ENCODE measurements at regions not wholly inside any gene's neighbourhood (a gene's known extent, or its start where the extent isn't known, plus 50 kb on each side); places are given as distances from the start of the nearest gene placed in this dataset.
A peak's percentile ranks its signal among the peaks of the same experiment; 100 is the strongest.
"Not testable (repeated sequence)": the region's sequence is repeated elsewhere in the genome, so short reads cannot be mapped to it uniquely, and the experiment has no call there.

DNA sequence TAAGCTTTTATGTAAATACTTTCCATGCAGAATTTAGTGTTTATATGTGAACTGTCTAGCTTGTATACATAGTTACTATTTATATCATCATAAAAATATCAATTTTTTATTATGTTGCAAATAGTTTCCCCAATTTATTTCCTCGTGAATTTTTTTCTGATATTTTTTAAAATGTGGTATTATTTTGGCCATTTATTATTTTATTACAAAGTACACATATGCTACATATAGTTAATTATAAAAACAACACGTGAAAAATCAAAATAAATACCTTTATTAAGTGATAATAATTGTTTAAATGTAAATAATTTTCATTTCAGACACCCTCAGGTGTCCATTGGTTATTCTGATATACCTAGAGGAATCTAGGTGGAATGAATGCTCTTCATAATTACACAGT, 1394.9 kb upstream of the PRR20A start:
- no peak for DNase-seq

DNA sequence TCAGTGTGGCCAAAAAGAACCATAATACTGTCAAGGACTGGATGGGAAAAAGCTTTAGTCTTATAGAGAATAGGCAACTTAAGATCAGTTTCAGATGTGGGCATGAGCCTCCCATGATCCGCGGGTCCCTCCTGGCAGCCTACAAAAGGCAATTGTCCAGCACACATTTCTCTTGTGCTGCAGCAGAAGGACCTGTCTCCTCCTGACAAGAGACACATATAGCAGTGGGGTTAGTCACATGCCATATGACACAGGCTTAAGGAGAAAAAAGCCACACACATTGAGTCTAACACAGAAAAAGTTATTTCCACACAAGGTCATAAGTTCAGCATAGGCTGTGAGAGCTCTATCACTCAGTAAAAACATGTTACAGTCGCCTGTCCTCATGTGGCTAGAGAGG, 1378.7 kb upstream of the PRR20A start:
- DNase-seq, result no peak

DNA sequence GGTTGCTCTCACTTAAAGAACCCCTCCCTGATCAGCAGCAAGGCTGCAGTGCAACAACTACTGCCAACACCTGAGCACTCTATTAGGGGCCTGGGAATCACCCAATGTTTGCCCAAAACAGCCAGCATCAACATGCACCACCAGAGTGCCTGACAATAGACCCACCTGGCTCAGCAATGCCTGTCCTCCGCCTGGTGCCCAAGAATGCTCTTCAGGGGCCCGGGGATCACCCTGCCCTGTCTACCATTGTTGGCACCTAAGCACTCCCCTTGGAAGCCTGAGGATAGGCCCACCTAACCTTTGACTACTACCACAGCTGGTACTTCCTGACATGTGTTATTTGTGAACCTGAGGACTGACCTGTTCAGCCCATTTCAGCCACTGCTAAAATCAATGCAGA, 1363.1 kb upstream of the PRR20A start:
- DNase-seq, result no peak

DNA sequence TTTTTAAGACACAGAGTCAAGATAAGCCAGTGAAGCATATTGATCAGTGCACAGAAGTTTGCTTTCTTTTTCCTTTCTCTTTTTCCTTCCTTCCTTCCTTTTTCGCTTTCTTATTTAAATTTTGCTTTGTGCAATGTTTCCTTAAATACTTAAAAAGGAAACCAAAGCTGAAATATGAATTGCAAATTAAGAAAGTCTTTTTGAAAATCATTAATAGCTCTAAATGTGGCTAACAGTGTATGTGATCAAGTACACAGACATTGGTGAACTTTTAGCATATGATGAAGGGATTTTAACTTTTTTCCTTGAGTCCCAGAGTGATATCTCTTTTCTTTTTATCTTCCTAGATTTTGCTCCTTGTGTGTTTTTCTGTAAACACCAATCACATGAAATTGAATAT, 1356.9 kb upstream of the PRR20A start:
- DNase-seq, result no peak

DNA sequence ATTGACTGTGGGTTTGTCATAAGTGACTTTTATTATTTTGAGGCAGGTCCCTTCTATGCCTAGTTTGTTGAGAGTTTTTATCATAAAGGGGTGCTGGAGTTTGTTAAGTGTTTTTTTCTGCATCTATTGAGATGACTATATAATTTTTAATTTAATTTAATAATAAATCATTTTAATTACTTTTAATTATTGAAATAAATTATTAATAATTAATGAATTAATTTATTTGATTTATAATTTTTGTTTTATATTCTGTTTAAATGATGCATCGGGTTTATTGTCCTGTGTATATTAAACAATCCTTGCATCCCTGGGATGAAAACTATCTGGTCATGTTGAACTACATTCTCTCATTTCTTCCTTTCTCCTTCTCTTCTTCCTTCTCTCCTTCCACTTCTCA, 1352.2 kb upstream of the PRR20A start:
- no peak for DNase-seq

DNA sequence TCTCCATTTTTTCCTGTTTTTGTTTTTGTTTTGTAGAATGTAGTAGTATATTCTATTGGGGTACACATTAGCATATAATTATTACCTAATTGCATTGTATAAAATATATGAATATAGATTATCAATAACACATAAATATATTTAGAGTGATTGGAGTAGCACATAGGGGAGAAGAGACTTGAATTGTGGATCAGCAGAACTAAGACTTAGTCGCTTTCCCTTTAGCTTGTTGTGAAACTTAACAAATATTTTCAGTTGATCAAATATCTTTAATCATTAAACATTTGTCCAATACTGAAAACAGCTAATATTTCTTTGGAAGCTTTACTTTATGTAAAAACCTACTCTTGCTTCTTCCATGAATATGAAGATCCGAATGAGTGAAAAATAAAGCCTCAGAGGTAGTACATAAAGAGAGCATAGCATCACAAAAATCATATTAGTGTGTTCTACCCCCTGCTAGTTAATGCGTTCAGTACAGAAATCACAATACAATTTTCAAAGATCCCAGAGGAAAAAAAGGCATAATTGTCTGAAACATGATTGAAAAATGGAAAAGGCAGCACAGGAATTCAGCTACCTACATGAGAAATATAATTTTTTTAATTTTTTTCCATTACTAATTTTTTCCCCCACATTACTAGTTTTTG, 1348.0 kb upstream of the PRR20A start:
- no peak for DNase-seq

DNA sequence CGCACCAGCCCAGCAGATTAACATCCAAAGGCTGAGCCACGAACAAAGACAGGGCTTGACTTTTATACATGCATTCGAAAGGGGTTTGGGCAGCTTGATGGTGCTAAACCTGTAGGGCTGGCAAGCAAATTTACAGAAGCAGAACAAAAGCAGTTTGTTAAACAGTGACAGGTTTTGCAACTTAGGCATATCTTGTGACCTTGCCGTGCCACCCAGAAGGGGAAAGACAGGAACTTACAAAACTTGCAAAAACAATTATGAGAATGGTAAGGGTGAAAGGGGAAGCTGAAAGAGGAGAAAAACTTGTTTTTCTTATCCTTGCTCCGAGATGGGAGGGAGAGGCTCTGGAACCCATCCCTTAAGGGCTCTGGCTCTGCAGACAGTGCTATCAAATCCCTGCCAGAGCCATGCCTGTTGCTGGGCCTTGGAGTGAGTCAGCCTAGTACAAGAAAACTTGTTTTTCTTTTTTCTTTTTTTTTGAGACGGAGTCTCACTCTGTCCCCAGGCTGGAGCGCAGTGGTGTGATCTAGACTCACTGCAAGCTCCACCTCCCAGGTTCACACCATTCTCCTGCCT, 1325.2 kb upstream of the PRR20A start:
- no peak for DNase-seq

DNA sequence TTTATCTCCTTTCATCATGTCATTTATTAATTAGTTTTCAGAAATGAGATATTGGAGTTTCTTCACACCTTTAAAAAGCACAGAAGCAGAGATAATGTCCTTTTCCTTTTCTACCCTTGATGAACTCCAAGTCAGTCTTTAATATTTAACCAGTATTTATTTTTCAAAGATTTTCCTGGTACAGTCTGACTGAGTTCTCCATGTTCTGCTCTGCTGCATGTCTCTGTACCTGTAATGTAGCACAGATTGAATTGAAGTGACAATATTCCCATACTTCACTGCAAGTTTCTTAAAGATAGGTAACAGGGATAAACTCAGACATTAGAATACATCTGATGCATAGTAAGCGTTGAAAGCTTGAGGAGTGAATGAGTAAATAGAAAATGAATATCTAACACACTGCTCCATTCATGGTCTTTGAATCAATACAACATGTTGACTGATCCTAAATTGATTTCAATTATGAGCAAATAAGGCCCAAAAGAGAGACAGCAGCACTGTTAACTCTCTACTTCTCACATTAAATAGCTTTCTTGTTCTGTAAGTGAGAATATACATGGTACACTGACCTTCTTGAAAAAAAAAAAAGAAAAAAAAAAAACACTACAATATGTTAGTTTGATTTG, 1323.6 kb upstream of the PRR20A start:
- DNase-seq, result no peak

DNA sequence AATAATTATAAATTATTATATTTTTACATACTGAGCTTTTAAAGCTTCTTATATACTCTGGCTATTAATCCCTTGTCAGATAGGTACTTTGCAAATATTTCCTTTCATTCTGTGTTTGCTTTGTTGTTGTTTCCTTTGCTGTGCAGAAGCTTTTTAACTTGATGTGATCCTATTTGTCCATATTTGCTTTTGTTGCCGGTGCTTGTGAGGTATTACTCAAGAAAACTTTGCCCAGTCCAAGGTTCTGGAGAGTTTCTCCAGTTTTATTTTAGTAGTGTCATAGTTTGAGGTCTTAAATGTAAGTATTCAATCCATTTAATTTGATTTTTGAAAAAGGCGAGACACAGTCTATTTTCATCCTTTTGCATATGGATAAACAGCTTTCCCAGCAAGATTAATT, 1319.9 kb upstream of the PRR20A start:
- DNase-seq, result no peak

DNA sequence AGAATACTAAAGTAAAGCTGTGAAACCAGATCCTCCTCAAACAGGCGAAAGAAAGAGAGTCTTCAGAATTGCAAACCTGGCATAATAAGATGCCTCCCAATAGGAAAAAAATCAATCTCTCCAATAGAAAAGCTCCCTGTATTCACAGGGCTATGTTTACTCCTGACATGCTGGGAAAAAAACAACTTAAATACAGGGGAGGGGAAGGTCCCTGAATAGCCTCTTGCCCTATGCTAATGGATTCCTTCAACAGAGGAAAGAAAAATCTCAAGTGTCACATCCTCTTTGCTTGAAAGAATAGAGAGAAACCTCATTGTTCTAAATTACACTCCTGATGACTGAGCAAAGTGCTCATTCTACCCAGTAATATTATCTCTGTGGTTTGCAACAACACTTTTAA, 1271.1 kb upstream of the PRR20A start:
- DNase-seq, result no peak

DNA sequence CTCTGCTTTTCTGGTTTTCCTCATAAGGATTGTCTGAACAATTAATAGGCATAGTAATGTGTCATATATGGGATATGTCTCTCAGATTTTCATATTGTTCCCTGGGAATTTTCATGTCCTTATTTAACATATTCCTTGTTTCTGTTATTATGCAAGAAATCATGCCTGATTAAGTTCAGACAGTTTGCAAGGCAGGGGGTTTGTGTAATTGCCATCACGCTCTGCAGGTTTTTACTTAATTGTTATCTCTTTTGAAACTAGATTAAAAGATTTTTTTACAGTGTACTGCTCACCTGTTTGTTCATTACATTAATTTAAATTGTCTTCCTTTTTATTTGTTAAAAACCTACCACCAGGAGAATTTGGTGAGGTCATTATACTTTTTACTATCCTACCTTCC, 1253.2 kb upstream of the PRR20A start:
- no peak for DNase-seq

DNA sequence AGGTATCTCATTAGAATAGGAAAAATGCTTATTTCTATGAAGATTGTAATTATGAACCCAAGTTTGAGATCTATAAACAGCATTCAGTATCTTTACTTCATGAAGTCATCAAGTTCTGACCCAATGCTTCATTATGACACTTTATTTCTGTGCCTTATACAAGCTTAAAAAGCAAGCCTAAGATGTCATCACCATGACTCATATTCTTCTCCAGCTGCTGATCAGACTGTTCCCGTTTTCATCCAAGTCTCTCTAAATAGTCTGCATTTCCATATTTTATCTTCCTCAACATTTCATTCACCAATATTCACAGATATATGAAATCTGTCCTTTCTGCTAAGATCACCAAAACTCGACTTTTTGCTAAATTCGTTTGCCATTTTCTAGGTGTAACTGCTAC, 1247.2 kb upstream of the PRR20A start:
- DNase-seq, result no peak

DNA sequence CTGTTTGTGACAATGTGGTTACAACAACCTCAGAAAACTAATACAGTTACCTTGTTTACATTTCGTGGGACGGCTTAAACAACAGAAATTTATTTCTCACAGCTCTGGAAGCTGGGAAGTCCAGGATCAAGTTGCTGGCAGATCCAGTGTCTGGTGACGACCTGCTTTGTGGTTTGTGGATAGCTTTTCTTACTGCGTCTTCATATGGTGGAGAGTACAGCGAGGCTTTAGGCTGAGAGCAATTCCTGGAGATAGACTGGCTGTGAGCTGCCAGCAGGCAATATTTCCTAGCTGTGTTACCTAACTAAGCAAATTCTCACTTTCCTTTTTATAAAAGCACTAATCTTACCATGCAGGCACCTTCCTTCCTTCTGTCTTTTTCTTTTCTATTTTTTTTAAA, 1203.5 kb upstream of the PRR20A start:
- DNase-seq, result no peak

DNA sequence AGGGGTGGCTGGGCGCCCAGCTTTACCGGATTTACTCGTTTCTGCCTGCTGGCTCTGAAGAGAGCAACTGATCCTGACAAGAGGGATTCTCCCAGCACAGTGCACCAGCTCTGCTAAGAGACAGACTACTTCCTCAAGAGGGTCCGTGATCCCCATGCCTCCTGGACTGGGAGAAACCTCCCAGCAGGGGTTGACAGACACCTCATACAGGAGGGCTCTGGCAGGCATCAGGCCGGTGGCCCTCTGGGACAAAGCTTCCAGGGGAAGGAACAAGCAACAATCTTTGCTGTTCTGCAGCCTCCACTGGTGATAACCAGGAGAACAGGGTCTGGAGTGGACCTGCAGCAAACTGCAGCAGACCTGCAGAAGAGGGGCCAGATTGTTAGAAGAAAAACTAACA, 1192.5 kb upstream of the PRR20A start:
- DNase-seq, result no peak

DNA sequence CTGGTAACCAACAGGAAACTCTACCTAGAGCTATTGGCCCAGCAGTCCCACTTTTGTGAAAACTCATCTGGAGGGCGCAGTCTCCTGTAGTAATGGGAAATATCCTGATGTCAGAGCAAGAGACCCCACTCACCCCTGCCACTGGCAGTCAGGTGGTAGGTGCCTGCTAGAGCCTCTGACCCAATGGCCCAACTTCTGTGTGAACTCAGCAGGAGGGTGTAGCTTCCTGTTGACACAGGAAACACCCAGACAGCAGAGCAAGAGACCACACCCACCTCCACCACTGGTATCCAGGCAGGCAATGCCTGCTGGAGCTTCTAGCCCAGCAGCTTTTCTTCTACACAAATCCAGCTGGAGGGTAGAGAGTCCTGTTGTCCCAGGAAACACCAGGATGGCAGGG, 1176.8 kb upstream of the PRR20A start:
- DNase-seq, result peak in 1 of 5 donors; percentile 0

DNA sequence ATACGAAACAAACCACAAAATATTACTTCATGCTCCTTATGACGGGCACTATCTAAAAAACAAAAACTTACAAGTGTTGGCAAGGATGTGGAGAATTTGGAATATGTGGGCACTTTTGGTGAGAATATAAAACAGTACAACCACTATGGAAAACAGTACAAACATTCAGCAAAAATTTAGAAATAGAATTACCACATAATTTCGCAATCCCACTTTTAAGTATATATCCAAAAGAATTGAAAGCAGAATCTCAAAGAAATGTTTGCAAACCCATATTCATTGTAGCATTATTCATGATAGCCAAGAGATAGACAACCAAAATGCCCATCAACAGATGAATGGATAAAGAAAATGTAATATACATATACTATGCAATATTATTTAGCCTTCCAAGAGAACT, 1173.7 kb upstream of the PRR20A start:
- DNase-seq, result no peak

DNA sequence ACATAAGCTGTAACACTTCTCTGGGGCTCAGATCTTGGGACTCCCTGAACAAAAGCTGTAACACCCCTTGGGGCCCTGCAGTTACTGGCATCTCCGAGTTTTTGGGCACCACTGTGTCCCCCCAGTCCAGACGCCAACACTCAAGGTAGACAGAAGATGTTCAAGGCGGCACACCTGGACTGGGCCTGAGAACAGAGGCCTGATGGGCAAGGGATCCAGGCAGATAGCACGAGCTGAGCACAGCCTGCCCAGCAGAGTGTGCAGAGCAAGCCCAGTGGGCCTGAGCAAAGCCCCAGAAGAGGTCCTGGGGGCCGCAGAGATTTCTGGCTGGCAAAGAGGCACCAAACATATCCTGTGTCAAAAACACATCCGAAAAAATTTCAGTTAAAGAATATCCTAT, 1163.3 kb upstream of the PRR20A start:
- no peak for DNase-seq

DNA sequence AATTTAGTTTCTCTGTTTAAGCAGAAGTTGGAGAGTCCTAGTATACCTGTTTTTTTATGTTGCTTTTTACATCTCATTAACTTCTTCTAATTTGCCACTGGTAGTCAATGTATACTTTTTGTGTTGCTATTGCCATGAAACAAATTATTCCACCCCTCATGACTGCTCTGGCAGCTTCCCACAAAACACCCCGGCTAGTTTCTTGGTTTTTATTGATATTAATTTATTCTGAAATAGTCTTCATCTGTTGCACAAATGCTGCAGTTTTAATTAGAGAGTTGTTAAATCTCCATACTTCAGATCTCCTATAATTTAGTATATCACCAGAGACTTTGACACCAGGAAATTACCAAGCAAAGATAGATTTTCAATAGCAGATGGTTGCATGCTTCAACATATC, 1159.3 kb upstream of the PRR20A start:
- DNase-seq, result no peak

DNA sequence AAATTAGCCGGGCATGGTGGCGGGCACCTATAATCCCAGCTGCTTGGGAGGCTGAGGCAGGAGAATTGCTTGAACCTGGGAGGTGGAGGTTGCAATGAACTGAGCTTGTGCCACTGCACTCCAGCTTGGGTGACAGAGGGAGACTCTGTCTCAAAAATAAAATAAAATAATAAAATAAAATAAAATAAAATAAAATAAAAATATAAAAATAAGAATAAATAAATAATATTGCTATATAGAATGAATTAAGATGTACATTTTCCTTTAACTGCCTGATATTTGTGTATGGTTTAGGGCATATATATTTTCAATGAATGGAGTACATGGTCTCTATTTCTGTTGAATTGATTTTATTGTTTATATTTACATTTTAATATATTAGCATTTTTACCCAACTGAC, 1156.7 kb upstream of the PRR20A start:
- not testable (repeated sequence) for DNase-seq

DNA sequence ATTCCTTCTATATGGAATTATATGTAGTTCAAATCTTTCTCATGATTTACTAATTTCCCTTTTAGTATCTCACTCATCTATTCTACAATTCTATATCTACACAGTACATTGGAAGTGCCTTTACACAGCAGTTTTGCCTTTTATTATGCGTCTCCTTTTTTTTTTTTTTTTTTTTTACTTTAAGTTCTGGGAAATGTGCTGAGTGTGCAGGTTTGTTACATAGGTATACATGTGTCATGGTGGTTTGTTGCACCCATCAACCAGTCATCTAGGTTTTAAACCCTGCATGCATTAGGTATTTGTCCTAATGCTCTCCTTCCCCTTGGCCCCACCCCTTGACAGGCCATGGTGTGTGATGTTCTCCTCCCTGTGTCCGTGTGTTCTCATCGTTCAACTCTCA, 1150.1 kb upstream of the PRR20A start:
- DNase-seq, result no peak

DNA sequence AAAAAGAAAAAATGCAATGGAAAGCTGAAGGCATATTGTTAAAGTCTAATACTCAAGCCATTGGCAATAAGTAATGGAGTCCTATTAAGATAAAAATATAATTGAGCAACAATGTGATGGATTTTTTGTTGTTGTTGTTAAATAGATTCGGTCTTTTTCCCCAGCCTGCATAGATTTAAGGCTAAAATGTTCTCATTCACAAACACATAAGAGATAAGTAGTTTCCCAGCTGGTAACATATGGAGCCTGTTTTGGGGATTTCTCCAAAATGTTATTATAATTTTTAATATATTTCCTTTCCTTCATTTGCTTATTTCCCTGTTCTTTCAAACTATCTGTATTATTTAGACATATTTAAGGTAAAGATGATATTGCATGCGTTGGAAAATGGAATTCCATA, 1149.1 kb upstream of the PRR20A start:
- DNase-seq, result no peak

DNA sequence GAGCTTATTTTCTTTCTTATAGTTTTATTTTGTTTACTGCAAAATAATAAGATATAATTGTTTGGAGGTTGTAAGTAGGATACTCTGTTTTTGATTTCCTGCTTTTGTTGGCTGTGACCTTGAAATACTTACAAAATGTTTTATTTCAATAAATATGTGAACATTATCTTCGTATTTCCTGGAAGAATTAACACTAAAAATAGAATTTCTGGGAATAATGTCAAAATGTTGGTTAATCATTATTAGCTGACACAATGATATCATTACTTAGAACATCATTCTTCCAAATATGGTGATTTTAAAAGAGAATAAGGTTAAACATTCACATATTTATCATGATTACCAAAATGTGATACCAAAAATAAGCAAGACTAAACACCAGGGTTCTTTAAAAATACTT, 1148.6 kb upstream of the PRR20A start:
- no peak for DNase-seq

DNA sequence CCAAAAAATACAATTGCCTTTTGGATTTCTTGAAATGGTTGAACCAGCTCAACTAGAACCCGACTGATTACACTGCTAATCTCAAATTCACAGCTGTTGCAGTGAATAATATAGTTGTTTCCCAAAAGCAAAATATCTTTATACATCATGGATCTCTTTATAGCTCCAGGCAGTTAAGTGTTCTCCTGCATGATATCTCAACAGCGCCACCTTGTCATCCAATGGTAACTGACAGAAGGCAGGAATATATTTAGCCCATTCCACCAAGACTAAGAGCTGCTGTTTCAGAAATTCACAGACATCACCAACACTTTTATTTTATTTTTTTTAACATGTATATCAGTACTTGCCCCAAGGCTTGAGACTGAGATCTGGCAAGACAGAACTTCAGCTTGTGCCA, 1141.0 kb upstream of the PRR20A start:
- DNase-seq, result no peak

DNA sequence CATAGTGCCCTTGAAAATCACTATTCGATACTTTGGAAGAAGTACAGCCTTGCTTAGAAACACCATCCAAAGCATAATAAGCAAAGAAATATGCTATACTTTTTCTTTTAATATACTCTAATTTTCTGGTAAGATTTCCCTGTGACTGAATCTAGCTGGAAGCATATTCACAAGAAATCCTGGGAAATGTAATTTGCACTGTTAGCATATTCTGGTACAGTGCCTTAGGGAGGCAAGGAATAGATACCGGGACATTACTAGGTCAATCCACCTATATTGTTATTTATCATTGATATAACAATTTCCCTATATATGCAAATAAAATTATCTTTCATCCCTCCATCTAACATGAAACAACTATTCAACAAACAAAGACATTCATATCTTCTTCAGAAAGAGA, 1131.3 kb upstream of the PRR20A start:
- no peak for DNase-seq

DNA sequence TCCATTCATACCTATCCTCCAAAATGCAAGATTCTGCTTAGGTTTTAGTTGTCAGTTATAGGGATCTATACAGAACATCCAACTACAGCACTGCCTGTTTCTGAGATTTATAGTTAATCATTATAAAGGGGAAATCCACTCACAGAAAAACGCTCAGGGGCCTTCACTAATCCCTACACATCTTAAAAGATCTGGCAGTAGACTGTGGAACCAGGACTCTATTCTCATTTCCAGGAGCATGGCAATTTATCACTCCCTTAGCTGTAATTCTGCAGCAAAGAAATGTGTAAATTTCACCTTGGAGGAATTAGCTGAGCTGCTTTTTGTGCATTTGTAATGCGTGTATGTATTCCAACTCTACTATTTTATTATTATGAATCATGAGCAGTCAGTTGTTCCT, 1128.1 kb upstream of the PRR20A start:
- no peak for DNase-seq

Data from T-helper 1 cell (primary cell).